H1 (cell line): ENCODE measurements at regions not wholly inside any gene's neighbourhood (a gene's known extent, or its start where the extent isn't known, plus 50 kb on each side); places are given as distances from the start of the nearest gene placed in this dataset.

Source experiments
- ATF3 ChIP-seq: IDR thresholded peaks from 2 replicates; pipeline ENCODE4 v1.6.1; 2011; ENCODE audit warnings: low read depth, mild to moderate bottlenecking, low read length; ENCODE audit not compliant: insufficient read depth
- CBX8 ChIP-seq: fragments of 300-800, 300-1000 bp; sonication (generic); IDR thresholded peaks from 2 replicates; pipeline ENCODE4 v1.7.1; 2016; ENCODE audit warnings: low read depth, low read length, borderline replicate concordance
- CHD1 ChIP-seq: IDR thresholded peaks from 2 replicates; pipeline ENCODE4 v1.6.1; 2012; ENCODE audit warnings: low read depth, low read length, improper control_type of control experiment
- CHD7 ChIP-seq: fragments of 300-600 bp; sonication (generic); IDR thresholded peaks from 2 replicates; pipeline ENCODE4 v1.7.1; 2012; ENCODE audit warnings: low read length, moderate library complexity, mild to moderate bottlenecking, inconsistent platforms; ENCODE audit not compliant: insufficient replicate concordance
- CTCF ChIP-seq, 3 experiments: IDR thresholded peaks; 1 replicate in 2 of 3; 2 replicates in 1 of 3; pipeline versions ENCODE4 v1.5.1 to v1.6.1; 2011; ENCODE audit warnings: low read length in 3 of 3, mild to moderate bottlenecking in 3 of 3, inconsistent platforms in 2 of 3, low read depth in 1 of 3, moderate library complexity in 1 of 3; ENCODE audit not compliant: insufficient read depth in 1 of 3; ENCODE audit errors: control extremely low read depth in 1 of 3
- FOSL1 ChIP-seq: IDR thresholded peaks from 2 replicates; pipeline ENCODE4 v1.6.1; 2011; ENCODE audit warnings: mild to moderate bottlenecking, low read depth, low read length, moderate library complexity; ENCODE audit not compliant: insufficient read depth
- POLR2A ChIP-seq, 2 experiments: IDR thresholded peaks; 1 replicate in 1 of 2; 2 replicates in 1 of 2; pipeline ENCODE4 v1.6.1; 2011; ENCODE audit warnings: low read depth in 2 of 2, low read length in 2 of 2, mild to moderate bottlenecking in 2 of 2; ENCODE audit errors: control extremely low read depth in 1 of 2
- RFX5 ChIP-seq: IDR thresholded peaks from 2 replicates; pipeline ENCODE4 v1.6.1; 2011; ENCODE audit warnings: low read depth, low read length, improper control_type of control experiment, borderline replicate concordance
- SRF ChIP-seq: IDR thresholded peaks from 2 replicates; pipeline ENCODE4 v1.6.1; 2011; ENCODE audit warnings: mild to moderate bottlenecking, low read depth, low read length, moderate library complexity

GRCh38 chr9:16236882-16237281 is 633.6 kb downstream of the BNC2 start (continued):
- TF ChIP-seq CHD7 (no peak), CHD1 (no peak), SRF (no peak), ATF3 (no peak), RFX5 (no peak), CTCF (IDR thresholded peaks at IDR 0.05; ENCODE audit: control extremely low read depth in 1 of 3, insufficient read depth in 1 of 3, low read depth in 1 of 3, low read length in 3 of 3) (no peak), FOSL1 (no peak), CBX8 (no peak), POLR2A (IDR thresholded peaks at IDR 0.05; ENCODE audit: control extremely low read depth in 1 of 2, low read depth in 2 of 2, low read length in 2 of 2) (no peak)
